T-helper 17 cell (primary cell): ENCODE measurements at regions not wholly inside any gene's neighbourhood (a gene's known extent, or its start where the extent isn't known, plus 50 kb on each side); places are given as distances from the start of the nearest gene placed in this dataset.

Experiments used
- ATAC-seq: fragments of 150-1000 bp; cut with Tn5 transposase; 2 replicates; pipeline ENCODE4 v1.10.0; 2021; ENCODE audit warnings: mild to moderate bottlenecking, moderate library complexity
- DNase-seq, 3 donors: peaks; one replicate each; pipeline versions ENCODE4 v3.0.0 to v3.0.0-alpha.2; 2020 to 2021
- H3K9me3 ChIP-seq: one replicate; pipeline ENCODE4 v1.7.0; 2013; ENCODE audit warnings: low read length, mild to moderate bottlenecking; ENCODE audit not compliant: control insufficient read depth, poor library complexity, severe bottlenecking
- H3K27ac Mint-ChIP-seq: one replicate; pipeline ENCODE4 v1.8.0; 2022; ENCODE audit warnings: mild to moderate bottlenecking, moderate library complexity, mixed read lengths
- H3K27me3 Mint-ChIP-seq: one replicate; pipeline ENCODE4 v1.8.0; 2022; ENCODE audit warnings: mixed read lengths
- H3K36me3 Mint-ChIP-seq: one replicate; pipeline ENCODE4 v1.8.0; 2022; ENCODE audit warnings: low read depth, mixed read lengths
- H3K4me1 Mint-ChIP-seq: one replicate; pipeline ENCODE4 v1.8.0; 2022; ENCODE audit warnings: mild to moderate bottlenecking, mixed read lengths
- H3K4me3 Mint-ChIP-seq: one replicate; pipeline ENCODE4 v1.8.0; 2022; ENCODE audit warnings: mild to moderate bottlenecking, moderate library complexity, mixed read lengths

GRCh38 chr7:63008366-63008765 is 990.3 kb upstream of the ZNF722 start:
- no peak overlapping the region for H3K4me3 Mint-ChIP-seq
- H3K9me3 ChIP-seq, result no peaks in the 10 kb centered on the region
- no peaks in the 10 kb centered on the region for H3K36me3 Mint-ChIP-seq
- H3K4me1 Mint-ChIP-seq, result no peaks in the 10 kb centered on the region
- no peak overlapping the region for H3K27ac Mint-ChIP-seq
- DNase-seq (no peak), ATAC-seq (no peak)
- no peaks in the 10 kb centered on the region for H3K27me3 Mint-ChIP-seq

GRCh38 chr7:63009771-63010170 is 988.9 kb upstream of the ZNF722 start:
- H3K36me3 Mint-ChIP-seq, result no peaks in the 10 kb centered on the region
- H3K9me3 ChIP-seq, result no peaks in the 10 kb centered on the region
- no peak for ATAC-seq
- no peak overlapping the region for H3K4me3 Mint-ChIP-seq
- no peak for DNase-seq
- no peak overlapping the region for H3K27ac Mint-ChIP-seq
- no peaks in the 10 kb centered on the region for H3K27me3 Mint-ChIP-seq
- H3K4me1 Mint-ChIP-seq, result no peaks in the 10 kb centered on the region

GRCh38 chr7:63012633-63013183 is 985.9 kb upstream of the ZNF722 start:
- H3K4me1 Mint-ChIP-seq, result no peaks in the 10 kb centered on the region
- H3K27ac Mint-ChIP-seq, result no peak overlapping the region
- no peak for ATAC-seq
- no peak for DNase-seq
- no peaks in the 10 kb centered on the region for H3K9me3 ChIP-seq
- no peak overlapping the region for H3K4me3 Mint-ChIP-seq
- H3K27me3 Mint-ChIP-seq, result no peaks in the 10 kb centered on the region
- H3K36me3 Mint-ChIP-seq, result no peaks in the 10 kb centered on the region

- Mint-ChIP-seq H3K36me3 (no peaks in the 10 kb centered on the region), H3K4me3 (no peak overlapping the region), H3K27ac (no peak overlapping the region), H3K27me3 (no peaks in the 10 kb centered on the region), H3K4me1 (no peaks in the 10 kb centered on the region)
- H3K9me3 ChIP-seq, result no peaks in the 10 kb centered on the region
- ATAC-seq, result no peak
- DNase-seq, result no peak
Observed at GRCh38 chr7:63014792-63015191, 983.9 kb upstream of the ZNF722 start.

GRCh38 chr7:63023182-63023787 is 975.4 kb upstream of the ZNF722 start:
- peaks cover 10% of the 10 kb centered on the region for H3K9me3 ChIP-seq
- Mint-ChIP-seq H3K4me3 (no peak overlapping the region), H3K36me3 (no peaks in the 10 kb centered on the region), H3K4me1 (no peaks in the 10 kb centered on the region), H3K27me3 (no peaks in the 10 kb centered on the region), H3K27ac (no peak overlapping the region)
- DNase-seq, result no peak
- no peak for ATAC-seq

- H3K4me3 Mint-ChIP-seq, result no peak overlapping the region
- peaks cover 10% of the 10 kb centered on the region for H3K9me3 ChIP-seq
- H3K27me3 Mint-ChIP-seq, result no peaks in the 10 kb centered on the region
- no peak for DNase-seq
- H3K4me1 Mint-ChIP-seq, result no peaks in the 10 kb centered on the region
- no peak overlapping the region for H3K27ac Mint-ChIP-seq
- ATAC-seq, result no peak
- H3K36me3 Mint-ChIP-seq, result no peaks in the 10 kb centered on the region
Observed at GRCh38 chr7:63024446-63024845, 974.2 kb upstream of the ZNF722 start.

GRCh38 chr7:63025815-63026214 is 972.8 kb upstream of the ZNF722 start:
- ATAC-seq (no peak), DNase-seq (no peak)
- Mint-ChIP-seq H3K4me1 (no peaks in the 10 kb centered on the region), H3K27me3 (no peaks in the 10 kb centered on the region), H3K36me3 (no peaks in the 10 kb centered on the region), H3K4me3 (no peak overlapping the region), H3K27ac (no peak overlapping the region)
- peaks cover 10% of the 10 kb centered on the region for H3K9me3 ChIP-seq

- Mint-ChIP-seq H3K4me1 (no peaks in the 10 kb centered on the region), H3K4me3 (no peak overlapping the region), H3K27me3 (no peaks in the 10 kb centered on the region), H3K36me3 (no peaks in the 10 kb centered on the region), H3K27ac (no peak overlapping the region)
- DNase-seq (no peak), ATAC-seq (no peak)
- H3K9me3 ChIP-seq, result peaks cover 10% of the 10 kb centered on the region
Observed at GRCh38 chr7:63027075-63027474, 971.6 kb upstream of the ZNF722 start.

GRCh38 chr7:63028376-63029206 is 970.1 kb upstream of the ZNF722 start:
- ATAC-seq (no peak), DNase-seq (no peak)
- H3K9me3 ChIP-seq, result peaks cover 7% of the 10 kb centered on the region
- Mint-ChIP-seq H3K27ac (no peak overlapping the region), H3K4me3 (no peak overlapping the region), H3K36me3 (no peaks in the 10 kb centered on the region), H3K27me3 (no peaks in the 10 kb centered on the region), H3K4me1 (no peaks in the 10 kb centered on the region)

GRCh38 chr7:63029207-63029522 is 969.5 kb upstream of the ZNF722 start:
- H3K27me3 Mint-ChIP-seq, result no peaks in the 10 kb centered on the region
- DNase-seq (no peak), ATAC-seq (no peak)
- no peak overlapping the region for H3K4me3 Mint-ChIP-seq
- no peaks in the 10 kb centered on the region for H3K36me3 Mint-ChIP-seq
- H3K4me1 Mint-ChIP-seq, result no peaks in the 10 kb centered on the region
- no peak overlapping the region for H3K27ac Mint-ChIP-seq
- peaks cover 3% of the 10 kb centered on the region for H3K9me3 ChIP-seq

- DNase-seq, result no peak
- H3K4me3 Mint-ChIP-seq, result no peak overlapping the region
- no peaks in the 10 kb centered on the region for H3K4me1 Mint-ChIP-seq
- no peak overlapping the region for H3K27ac Mint-ChIP-seq
- no peaks in the 10 kb centered on the region for H3K27me3 Mint-ChIP-seq
- no peak for ATAC-seq
- peaks cover 3% of the 10 kb centered on the region for H3K9me3 ChIP-seq
- H3K36me3 Mint-ChIP-seq, result no peaks in the 10 kb centered on the region
Observed at GRCh38 chr7:63030061-63030460, 968.6 kb upstream of the ZNF722 start.

- H3K27me3 Mint-ChIP-seq, result no peaks in the 10 kb centered on the region
- ATAC-seq (no peak), DNase-seq (no peak)
Observed at GRCh38 chr7:63031838-63032436, 966.7 kb upstream of the ZNF722 start.

GRCh38 chr7:63037242-63037641 is 961.4 kb upstream of the ZNF722 start:
- DNase-seq (no peak), ATAC-seq (no peak)
- no peaks in the 10 kb centered on the region for H3K36me3 Mint-ChIP-seq
- H3K4me1 Mint-ChIP-seq, result no peaks in the 10 kb centered on the region
- no peak overlapping the region for H3K4me3 Mint-ChIP-seq
- peaks cover 2% of the 10 kb centered on the region for H3K9me3 ChIP-seq
- H3K27me3 Mint-ChIP-seq, result no peaks in the 10 kb centered on the region
- no peak overlapping the region for H3K27ac Mint-ChIP-seq

More at GRCh38 chr7:63031838-63032436, 966.7 kb upstream of the ZNF722 start:
- Mint-ChIP-seq H3K4me3 (no peak overlapping the region), H3K36me3 (no peaks in the 10 kb centered on the region), H3K27ac (no peak overlapping the region), H3K4me1 (no peaks in the 10 kb centered on the region)
- peaks cover 2% of the 10 kb centered on the region for H3K9me3 ChIP-seq
